GM12873 (cell line): ENCODE measurements at regions not wholly inside any gene's neighbourhood (a gene's known extent, or its start where the extent isn't known, plus 50 kb on each side); places are given as distances from the start of the nearest gene placed in this dataset.

Source experiments
- TF ChIP-seq, protein P1 (sequence below): IDR thresholded peaks from 2 replicates; pipeline ENCODE4 v1.5.1; 2012; ENCODE audit warnings: low read depth, mild to moderate bottlenecking, moderate library complexity, low read length, control low read depth; ENCODE audit not compliant: insufficient read depth; ENCODE audit errors: missing control alignments

DNA sequence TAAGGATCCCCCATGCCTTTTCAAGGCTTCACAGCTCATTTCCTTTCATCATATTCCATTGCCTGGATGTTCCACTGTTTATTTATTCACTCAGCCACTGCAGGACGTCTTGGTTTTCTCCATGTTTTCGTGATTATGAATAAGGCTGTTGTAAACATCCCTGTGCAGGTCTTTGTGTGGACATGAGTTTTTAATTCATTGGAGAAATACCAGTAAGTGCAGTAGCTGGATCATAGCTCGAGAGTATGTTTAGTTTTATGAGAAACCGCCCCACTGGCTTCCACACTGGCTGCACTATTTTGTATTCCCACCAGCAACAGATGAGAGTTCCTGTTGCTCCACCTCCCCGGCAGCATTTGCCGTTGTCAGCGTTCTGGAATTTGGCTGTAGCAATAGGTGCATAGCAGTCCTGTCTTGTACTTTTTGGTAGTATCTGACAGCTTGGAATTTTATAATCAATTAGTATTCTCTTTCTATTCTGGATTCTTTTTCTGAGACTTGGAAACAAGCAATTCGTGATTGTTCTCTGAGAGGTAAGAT, 269.9 kb upstream of the PITRM1 start:
- TF ChIP-seq, protein P1, sequence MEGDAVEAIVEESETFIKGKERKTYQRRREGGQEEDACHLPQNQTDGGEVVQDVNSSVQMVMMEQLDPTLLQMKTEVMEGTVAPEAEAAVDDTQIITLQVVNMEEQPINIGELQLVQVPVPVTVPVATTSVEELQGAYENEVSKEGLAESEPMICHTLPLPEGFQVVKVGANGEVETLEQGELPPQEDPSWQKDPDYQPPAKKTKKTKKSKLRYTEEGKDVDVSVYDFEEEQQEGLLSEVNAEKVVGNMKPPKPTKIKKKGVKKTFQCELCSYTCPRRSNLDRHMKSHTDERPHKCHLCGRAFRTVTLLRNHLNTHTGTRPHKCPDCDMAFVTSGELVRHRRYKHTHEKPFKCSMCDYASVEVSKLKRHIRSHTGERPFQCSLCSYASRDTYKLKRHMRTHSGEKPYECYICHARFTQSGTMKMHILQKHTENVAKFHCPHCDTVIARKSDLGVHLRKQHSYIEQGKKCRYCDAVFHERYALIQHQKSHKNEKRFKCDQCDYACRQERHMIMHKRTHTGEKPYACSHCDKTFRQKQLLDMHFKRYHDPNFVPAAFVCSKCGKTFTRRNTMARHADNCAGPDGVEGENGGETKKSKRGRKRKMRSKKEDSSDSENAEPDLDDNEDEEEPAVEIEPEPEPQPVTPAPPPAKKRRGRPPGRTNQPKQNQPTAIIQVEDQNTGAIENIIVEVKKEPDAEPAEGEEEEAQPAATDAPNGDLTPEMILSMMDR: no peak

DNA sequence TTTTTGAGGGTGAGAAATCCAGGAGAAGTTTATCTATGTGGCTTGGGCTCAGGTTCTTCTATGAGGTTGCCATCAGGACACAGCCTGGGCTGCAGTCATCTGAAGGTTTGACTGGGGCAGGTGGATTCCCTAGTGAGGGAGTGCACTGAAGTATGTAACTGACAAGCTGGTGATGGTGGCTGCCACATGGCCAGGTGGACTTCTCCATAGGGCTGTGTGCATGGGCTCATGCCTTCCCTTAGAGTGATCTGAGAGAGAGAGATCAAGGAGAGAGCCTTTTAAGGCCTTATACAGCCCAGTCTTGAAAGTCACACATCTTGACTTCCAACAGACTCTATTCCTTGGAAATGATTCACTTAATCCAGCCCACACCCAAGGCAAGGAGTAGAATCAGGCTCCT, 266.6 kb upstream of the PITRM1 start:
- TF ChIP-seq, protein P1: no peak

DNA sequence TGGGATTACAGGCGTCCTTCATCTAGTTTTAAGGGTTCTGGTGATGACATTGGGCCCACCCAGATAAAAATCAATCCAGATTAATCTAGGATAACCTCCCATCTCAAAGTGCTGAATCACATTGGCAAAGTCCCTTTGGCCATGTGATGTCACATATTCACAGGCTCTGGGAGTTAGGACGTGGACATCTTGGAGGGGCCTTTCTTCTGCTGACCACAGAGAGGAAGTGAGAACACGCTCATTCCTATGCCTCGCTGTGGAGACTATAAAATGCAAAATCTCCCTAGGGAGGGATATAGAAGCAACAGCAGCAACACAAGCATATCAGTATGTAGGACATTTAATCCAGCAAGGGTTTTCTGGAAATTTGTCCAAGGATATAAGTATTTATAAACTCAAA, 266.0 kb upstream of the PITRM1 start:
- TF ChIP-seq, protein P1: no peak

DNA sequence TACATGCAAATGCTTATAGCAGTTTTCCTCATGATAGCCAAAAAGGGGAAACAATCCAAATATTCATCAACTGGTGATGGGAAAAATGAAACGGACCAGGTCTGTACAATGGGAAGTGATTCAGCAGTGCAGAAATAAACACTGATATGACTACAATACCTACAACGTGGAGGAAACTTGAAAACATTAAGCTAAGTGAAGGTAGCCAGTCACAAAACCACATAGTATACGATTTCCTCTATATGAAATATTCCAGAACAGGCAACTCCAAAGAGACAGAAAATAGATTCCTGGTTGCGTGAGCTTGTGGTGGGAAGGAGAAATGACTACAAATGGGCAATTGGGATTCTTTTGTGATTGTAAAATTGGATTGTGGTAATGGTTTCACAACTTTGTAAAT, 263.1 kb upstream of the PITRM1 start:
- TF ChIP-seq, protein P1: no peak

DNA sequence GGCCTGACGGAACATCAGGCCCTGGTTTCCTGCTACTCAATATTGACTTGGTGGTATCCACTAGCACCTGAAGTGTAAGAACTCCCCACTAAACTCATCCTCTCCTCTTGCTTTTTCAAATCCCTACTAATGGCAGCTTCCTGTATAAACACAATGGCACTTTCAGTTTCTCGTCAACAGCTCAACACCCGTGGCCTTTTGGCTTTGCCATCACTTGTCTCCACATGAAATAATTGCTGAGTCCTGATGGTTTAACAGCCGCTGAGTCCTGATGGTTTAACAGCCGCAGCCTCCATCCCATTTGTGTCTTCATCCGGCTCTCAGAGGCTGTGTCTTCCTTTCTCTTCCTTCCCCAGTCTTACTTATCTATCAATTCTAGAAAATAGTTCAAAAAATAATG, 261.4 kb upstream of the PITRM1 start:
- TF ChIP-seq, protein P1: no peak

DNA sequence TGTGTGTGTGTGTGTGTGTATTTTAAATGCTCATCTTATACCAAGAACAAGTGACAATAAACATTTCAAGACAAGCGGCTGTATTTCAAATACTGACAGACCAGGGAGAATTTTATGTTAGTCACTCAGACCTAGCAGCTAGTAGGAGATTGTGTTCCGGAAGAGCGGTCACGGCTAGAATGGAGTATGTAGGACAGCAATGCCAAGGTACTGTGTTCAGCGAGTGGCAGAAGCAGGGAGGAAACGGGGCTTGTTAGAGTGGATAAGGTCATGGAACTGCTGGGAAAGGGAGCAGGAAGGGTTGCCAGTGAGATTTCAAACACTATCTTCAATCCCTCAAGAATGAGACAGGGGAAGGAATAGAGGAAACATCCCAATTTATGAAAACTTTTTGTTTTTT, 260.5 kb upstream of the PITRM1 start:
- TF ChIP-seq, protein P1: no peak

DNA sequence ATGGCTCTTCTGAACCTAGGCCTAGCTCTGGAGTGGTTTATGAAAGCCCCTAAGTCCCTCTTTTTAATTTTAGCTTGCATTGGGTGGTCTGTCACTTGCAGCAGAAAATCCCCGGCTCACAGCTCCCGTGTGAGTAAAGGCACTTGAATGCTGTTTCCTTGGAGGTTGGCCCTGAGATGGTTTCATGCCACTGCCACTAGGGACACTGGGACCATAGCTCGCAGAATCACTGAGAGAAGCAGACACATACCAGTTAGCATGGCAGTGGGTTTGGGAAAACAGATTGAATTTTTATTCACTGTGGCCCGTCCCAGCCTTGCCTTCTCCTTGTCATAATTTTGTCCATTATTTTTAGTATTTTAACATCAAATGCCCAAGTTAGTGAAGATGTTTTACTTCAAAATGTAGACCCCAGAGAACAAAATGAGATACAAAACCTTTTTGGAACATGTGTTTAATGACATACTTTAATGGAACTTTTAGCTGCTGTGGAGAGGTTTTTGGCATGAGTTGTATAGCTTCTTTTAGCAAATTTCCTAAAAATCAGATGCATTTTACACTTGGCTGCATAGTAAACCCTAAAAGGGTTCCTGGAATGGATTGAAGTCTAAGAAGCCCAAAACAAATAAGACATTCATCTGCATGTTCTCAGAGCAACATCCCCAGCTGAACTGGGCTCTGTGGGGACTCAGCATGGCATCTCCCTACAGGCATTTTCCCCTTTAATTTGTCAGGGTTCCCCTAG, 259.7 kb upstream of the PITRM1 start:
- TF ChIP-seq, protein P1: no peak
